IPS-18a (cell line): ENCODE measurements at regions not wholly inside any gene's neighbourhood (a gene's known extent, or its start where the extent isn't known, plus 50 kb on each side); places are given as distances from the start of the nearest gene placed in this dataset.

Experiments used
- H3K27ac ChIP-seq: one replicate; pipeline ENCODE4 v1.5.1; 2013; ENCODE audit warnings: low read length
- H3K27me3 ChIP-seq: one replicate; pipeline ENCODE4 v1.6.1; 2013; ENCODE audit warnings: mild to moderate bottlenecking, low read length; ENCODE audit not compliant: control insufficient read depth, insufficient read depth
- H3K36me3 ChIP-seq: one replicate; pipeline ENCODE4 v1.6.1; 2013; ENCODE audit warnings: low read depth, low read length; ENCODE audit not compliant: control insufficient read depth
- H3K4me1 ChIP-seq: one replicate; pipeline ENCODE4 v1.6.1; 2013; ENCODE audit warnings: low read depth, low read length; ENCODE audit not compliant: control insufficient read depth
- H3K4me3 ChIP-seq: one replicate; pipeline ENCODE4 v1.5.1; 2013; ENCODE audit warnings: low read length
- H3K9ac ChIP-seq: one replicate; pipeline ENCODE4 v1.6.1; 2013; ENCODE audit warnings: mild to moderate bottlenecking, low read length, moderate library complexity
- H3K9me3 ChIP-seq: one replicate; pipeline ENCODE4 v1.6.1; 2013; ENCODE audit warnings: low read depth, low read length; ENCODE audit not compliant: control insufficient read depth

DNA sequence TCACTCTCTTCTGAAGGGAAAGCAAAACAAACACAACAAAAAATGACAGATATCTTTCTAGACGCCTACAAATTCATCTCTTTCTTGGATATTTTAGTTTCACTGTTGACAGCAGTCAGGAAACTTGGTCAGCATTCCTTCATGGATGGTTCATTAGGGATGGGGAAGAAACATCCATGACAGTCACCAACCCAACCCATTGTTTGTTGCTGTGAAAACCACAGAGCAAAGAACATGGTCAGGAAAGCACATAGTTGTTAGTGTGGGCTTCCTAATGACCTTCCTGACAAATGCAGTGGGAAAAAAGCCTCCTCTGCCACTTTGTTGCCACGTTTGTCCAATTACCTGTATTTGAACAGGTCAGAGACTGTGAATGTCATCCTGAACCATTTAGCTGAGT is 139.8 kb upstream of the SNX19 start:
- H3K9me3 ChIP-seq, result no peaks in the 10 kb centered on the region
- no peak overlapping the region for H3K27ac ChIP-seq
- no peaks in the 10 kb centered on the region for H3K36me3 ChIP-seq
- H3K4me3 ChIP-seq, result no peak overlapping the region
- H3K9ac ChIP-seq, result no peak overlapping the region
- peaks cover 3% of the 10 kb centered on the region for H3K27me3 ChIP-seq
- peaks cover 15% of the 10 kb centered on the region for H3K4me1 ChIP-seq

GRCh38 chr11:131063638-131064037 is 147.4 kb upstream of the SNX19 start:
- Histone ChIP-seq H3K27me3 (no peaks in the 10 kb centered on the region), H3K27ac (no peak overlapping the region), H3K9ac (peak overlapping the region; percentile 31), H3K4me1 (peaks cover 15% of the 10 kb centered on the region), H3K4me3 (no peak overlapping the region), H3K36me3 (no peaks in the 10 kb centered on the region), H3K9me3 (no peaks in the 10 kb centered on the region)

- Histone ChIP-seq H3K9me3 (no peaks in the 10 kb centered on the region), H3K27me3 (no peaks in the 10 kb centered on the region), H3K36me3 (no peaks in the 10 kb centered on the region), H3K4me1 (peaks cover 15% of the 10 kb centered on the region), H3K4me3 (no peak overlapping the region), H3K27ac (no peak overlapping the region), H3K9ac (no peak overlapping the region)
Observed at GRCh38 chr11:131064373-131064991, 148.2 kb upstream of the SNX19 start.

GRCh38 chr11:131065435-131066413 is 149.4 kb upstream of the SNX19 start:
- no peaks in the 10 kb centered on the region for H3K27me3 ChIP-seq
- peaks cover 15% of the 10 kb centered on the region for H3K4me1 ChIP-seq
- H3K9ac ChIP-seq, result no peak overlapping the region
- H3K4me3 ChIP-seq, result no peak overlapping the region
- no peaks in the 10 kb centered on the region for H3K9me3 ChIP-seq
- H3K36me3 ChIP-seq, result no peaks in the 10 kb centered on the region
- no peak overlapping the region for H3K27ac ChIP-seq

DNA sequence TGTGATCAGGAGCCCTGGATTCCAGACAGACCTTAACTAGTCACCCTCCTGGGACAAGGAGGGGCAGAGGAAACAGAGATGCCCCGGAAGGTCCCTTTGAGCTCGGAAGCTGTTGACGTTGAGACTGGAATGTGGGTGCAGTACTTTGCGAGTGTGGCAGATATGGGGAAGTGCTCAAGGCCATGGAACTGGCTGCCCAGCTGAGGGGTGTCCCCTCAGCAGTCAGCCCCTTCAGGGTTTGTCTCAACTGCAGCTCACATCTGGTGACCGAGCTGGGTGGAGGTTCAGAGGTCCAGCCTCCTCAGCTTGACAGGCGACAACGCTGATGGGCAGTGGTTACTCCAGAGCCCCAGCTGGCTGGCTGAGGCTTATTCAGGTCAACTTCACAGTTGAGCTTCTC is 150.3 kb upstream of the SNX19 start:
- peaks cover 15% of the 10 kb centered on the region for H3K4me1 ChIP-seq

DNA sequence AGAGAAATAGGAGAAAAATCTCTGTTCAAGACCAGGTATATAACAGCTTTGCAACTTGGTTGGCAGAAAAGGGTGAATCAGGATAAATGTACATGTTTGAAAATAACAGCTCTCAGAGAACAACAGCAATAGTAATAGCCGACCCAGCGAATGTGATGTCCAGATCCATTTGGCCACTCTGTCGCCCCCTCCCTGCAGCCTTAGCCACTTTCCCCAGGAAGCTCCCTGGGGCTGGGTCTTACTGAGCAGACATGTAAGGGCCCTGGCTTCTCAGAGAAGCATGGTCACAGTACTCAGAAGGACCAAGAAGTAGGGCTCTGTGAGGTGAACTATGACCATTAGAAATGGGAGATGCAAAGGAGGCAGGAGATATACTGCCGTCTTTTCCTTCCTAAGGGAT is 154.1 kb upstream of the SNX19 start:
- H3K4me1 ChIP-seq, result no peaks in the 10 kb centered on the region
- no peak overlapping the region for H3K27ac ChIP-seq
- no peak overlapping the region for H3K4me3 ChIP-seq
- H3K36me3 ChIP-seq, result no peaks in the 10 kb centered on the region
- no peaks in the 10 kb centered on the region for H3K9me3 ChIP-seq
- H3K27me3 ChIP-seq, result no peaks in the 10 kb centered on the region
- no peak overlapping the region for H3K9ac ChIP-seq

More for the DNA sequence above, 150.3 kb upstream of the SNX19 start:
- H3K9me3 ChIP-seq, result no peaks in the 10 kb centered on the region
- no peak overlapping the region for H3K27ac ChIP-seq
- no peak overlapping the region for H3K4me3 ChIP-seq
- no peak overlapping the region for H3K9ac ChIP-seq
- H3K27me3 ChIP-seq, result no peaks in the 10 kb centered on the region
- H3K36me3 ChIP-seq, result no peaks in the 10 kb centered on the region

- H3K4me1 ChIP-seq, result no peaks in the 10 kb centered on the region
- no peak overlapping the region for H3K27ac ChIP-seq
- H3K27me3 ChIP-seq, result no peaks in the 10 kb centered on the region
- H3K9me3 ChIP-seq, result no peaks in the 10 kb centered on the region
- no peaks in the 10 kb centered on the region for H3K36me3 ChIP-seq
- H3K9ac ChIP-seq, result no peak overlapping the region
- no peak overlapping the region for H3K4me3 ChIP-seq
Observed at GRCh38 chr11:131073167-131073566, 156.9 kb upstream of the SNX19 start.

DNA sequence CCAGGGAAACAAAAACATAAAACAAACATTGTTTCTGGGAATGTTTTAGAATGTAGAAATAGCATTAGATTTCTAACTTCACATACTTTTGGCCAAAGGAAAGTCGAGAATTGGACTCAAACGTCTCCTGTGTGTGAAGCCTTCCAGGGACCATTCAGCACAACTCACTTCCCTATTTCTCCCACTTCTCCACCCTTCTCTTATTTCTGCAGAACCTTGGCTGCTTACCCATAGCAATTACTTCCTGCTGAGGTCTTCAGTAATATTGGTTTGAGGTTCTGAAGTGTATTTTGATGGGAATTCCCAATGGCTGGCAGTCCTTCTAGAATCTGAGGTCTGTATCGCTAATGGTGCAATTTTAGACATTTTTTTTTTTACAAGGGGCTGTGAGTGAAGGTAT is 158.3 kb upstream of the SNX19 start:
- Histone ChIP-seq H3K27me3 (no peaks in the 10 kb centered on the region), H3K4me1 (no peaks in the 10 kb centered on the region), H3K9ac (no peak overlapping the region), H3K27ac (no peak overlapping the region), H3K36me3 (no peaks in the 10 kb centered on the region), H3K9me3 (no peaks in the 10 kb centered on the region), H3K4me3 (no peak overlapping the region)

DNA sequence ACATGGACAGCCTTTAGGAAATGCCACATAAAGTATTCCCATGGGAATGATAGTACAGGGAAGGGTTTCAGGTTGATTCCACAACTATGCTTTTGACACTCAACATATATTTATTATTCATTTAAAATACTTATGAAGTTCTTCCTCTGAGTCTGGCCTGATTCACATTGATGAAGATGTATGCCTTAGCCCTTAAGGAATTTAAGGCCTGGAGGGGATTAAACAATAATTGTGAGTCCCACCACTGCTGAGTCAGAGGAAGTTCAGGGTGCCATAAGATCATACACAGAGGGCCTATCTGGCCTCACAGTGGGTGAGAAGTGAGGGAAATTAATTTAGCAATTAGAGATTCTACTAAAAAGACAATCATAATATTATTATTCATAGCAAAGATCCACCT is 161.1 kb upstream of the SNX19 start:
- Histone ChIP-seq H3K9ac (no peak overlapping the region), H3K4me1 (no peaks in the 10 kb centered on the region), H3K9me3 (peaks cover 5% of the 10 kb centered on the region), H3K27ac (no peak overlapping the region), H3K4me3 (no peak overlapping the region), H3K36me3 (no peaks in the 10 kb centered on the region), H3K27me3 (no peaks in the 10 kb centered on the region)

- peaks cover 5% of the 10 kb centered on the region for H3K9me3 ChIP-seq
- no peak overlapping the region for H3K4me3 ChIP-seq
- no peaks in the 10 kb centered on the region for H3K27me3 ChIP-seq
- H3K27ac ChIP-seq, result no peak overlapping the region
- H3K36me3 ChIP-seq, result no peaks in the 10 kb centered on the region
- no peaks in the 10 kb centered on the region for H3K4me1 ChIP-seq
- H3K9ac ChIP-seq, result no peak overlapping the region
Observed at GRCh38 chr11:131079036-131079435, 162.8 kb upstream of the SNX19 start.

DNA sequence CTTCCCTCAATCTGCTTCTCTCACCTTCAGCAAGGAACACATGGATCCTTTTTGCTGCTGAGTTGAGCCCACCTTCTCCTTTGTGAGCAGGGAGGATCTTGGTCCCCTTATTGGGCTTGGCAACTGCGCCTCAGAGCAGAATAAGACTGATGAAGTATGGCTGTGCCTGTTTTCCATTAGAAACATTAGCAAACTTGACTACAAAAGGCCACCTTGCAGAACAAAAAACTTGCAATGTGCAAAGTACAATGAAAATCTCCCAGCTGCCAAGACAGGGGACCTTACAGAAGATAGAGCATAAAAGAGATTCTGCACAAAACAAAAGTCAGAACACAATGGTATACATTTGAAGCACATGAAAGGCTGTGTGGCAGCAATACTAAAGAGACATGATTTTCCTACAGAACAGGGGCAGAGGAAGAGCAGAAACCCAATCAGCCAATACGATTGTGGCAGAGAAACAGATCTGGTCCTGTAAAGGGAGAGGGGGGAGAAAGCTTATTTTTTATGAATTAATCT is 173.5 kb upstream of the SNX19 start:
- Histone ChIP-seq H3K27me3 (no peaks in the 10 kb centered on the region), H3K36me3 (no peaks in the 10 kb centered on the region), H3K9me3 (peaks cover 2% of the 10 kb centered on the region), H3K4me3 (no peak overlapping the region), H3K4me1 (no peaks in the 10 kb centered on the region), H3K27ac (no peak overlapping the region), H3K9ac (no peak overlapping the region)
